ENCODE measurements at regions not wholly inside any gene's neighbourhood (a gene's known extent, or its start where the extent isn't known, plus 50 kb on each side); places are given as distances from the start of the nearest gene placed in this dataset.

DNA sequence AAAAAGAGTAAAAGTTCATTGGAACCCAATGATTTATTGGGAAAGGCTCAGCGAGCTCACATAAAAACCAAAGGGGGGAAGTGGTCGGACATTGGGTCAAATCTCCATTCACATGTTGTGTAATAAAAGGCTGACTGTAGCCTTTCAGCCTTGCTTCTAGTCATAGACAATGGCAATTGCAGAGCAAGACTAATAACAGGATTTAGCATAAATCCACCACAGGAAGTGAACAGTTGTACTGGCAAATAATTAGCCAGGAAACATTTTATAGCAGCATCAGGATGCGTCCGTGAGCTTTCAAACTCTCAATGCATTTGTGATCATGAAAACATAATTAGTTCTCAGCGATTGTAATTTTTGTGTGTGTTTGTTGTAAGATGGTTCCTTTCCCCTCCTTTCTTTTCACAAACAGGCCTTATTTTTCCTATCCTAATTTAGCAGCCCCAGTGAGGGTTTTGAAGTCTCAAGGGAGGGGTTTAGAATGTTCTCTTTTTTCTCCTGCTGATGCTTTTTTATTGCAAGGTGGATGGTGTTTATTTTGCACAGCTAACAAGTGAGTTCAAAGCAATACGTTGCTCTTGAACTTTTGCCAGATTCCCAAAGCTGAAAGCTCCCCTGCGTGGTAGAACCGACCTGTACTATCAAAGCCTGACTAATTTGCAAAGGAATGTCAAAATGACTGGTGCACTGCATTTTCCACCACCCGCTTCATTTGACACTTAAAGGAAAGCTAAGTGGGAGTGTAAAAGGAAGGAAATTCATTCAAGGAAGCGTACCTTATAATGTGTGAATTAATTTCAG is 105.6 kb downstream of the SPRY2 start:
- peak; percentile 17 for DNase-seq

DNA sequence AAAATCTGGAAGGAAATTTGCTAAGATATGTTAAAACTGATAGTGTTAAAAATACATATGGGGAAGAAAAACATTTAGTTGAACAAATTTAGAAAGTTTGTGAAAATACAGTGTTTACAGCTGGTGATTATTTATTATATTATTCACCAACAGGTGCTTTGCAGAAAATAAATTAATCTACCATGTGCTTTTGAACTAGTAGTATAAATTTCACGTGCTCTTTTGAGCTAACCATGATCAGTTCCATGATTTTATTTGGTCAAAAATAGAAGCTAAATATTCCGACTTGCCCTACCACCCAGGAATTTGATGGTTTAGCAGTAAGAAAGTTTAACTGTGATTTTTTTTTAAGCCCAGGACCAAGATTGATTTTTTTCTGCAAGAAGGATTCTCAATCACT is 113.3 kb downstream of the SPRY2 start:
- DNase-seq = no peak

DNA sequence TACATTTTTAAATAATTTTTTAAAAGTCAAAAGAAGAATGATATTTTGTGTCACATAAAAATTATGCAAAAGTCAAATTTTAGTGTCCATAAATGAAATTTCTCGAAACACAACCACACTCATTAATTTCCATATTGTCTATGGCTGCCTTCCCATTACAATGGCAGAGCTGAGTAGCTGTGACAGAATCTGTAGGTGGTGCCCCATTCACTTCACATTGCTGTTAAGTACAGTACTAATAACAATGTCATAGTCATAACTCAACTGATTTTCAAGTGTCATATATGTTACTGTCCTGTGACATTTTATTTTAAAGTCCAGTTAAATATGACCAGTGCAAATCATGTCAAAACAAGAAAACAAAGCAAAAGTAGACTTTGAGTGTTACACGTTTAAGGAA is 114.3 kb downstream of the SPRY2 start:
- DNase-seq = no peak

DNA sequence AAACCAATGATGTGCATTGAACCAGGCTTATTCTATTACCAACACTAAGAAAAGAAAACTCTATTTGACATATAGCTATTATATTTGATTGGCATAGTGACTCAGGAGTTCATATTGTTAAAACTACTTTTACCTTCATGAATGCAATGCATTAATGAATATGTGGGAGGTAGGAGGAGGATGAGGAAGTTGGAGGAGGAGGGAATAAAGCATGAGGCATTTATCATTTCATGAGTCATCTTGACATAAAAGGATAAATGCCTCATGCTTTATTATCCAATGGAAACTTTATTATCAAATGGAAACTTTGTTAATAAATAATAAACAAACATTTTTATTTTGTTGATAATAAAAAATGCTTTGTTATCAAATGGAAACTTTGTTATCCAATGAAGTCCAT is 116.5 kb downstream of the SPRY2 start:
- no peak for DNase-seq

DNA sequence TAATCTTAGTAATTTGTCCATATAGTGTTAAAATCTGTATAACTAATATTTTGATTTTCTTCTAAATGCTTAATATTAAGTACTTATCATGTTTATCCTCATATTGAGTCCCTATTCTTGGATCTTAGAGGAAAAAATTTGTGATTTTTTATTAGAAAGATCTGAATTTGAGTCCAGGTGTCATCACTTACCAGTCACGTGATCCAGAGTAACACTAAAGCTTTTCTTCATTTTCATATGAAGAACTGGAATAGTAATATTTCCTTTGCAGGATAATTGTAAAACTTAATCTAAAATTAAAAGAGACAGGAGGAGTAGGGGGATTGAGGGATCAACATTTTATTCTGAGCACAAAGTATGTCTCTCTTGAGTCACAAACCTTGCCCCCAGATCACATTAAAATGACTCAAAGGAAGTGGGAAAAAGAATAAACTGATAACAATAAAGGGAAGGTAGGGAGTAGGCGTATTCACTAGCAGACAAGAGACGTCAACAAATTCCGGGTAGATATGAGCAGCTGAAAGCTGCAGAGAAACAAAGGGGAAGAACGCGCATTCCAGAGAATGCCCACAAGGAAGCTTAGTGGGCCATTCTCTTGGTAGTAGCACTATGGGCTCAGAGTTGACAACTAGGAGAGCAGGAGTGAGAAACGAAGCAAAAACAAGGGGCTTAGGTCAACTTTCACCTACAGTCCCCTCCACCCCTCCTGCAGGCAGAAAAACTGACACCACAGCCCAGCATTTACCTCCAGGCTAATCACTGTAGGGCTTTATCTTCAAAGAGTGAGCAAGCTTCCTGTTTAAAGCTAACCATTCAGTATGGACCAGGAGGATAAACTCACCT is 123.1 kb downstream of the SPRY2 start:
- DNase-seq = no peak

DNA sequence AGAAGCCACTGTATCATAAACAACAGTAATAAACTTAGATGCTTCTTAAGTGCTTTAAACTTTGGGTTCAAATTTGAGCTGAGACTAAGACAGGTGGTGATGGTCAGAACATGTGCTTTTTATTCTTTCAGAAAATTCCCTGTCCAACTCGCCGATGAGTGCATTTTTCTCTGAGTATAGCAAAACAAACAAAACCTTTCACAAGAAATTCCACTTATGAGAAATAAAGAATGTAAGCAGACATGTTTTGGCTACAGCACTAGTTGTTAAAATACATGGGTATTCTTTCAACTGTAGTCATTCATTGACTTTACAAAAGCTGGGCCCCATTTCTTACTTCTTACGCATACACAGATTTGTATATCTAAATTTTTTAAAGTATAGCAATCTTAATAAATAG is 125.6 kb downstream of the SPRY2 start:
- no peak for DNase-seq

DNA sequence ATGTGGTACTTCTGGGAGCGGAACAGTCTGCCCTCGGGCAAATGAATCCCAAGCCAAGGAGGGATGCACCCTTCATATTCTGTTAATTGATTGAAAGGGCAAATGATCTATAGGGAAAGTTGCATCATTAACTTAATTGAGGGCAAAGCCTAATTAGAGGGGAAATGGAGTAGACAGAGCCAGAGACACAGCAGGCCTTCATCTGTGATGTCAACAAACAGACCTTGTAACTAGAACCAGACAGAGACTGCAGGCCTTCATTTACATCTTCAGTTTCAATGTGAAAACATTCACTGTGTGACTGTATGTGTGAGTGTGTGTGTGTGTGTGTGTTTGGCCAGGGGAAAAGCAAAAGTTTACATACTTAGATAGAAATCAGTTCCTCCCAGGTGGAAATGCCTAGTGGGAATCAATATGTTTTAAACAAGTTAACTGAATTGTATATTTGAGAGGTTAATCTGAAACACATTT is 126.4 kb downstream of the SPRY2 start:
- no peak for DNase-seq

DNA sequence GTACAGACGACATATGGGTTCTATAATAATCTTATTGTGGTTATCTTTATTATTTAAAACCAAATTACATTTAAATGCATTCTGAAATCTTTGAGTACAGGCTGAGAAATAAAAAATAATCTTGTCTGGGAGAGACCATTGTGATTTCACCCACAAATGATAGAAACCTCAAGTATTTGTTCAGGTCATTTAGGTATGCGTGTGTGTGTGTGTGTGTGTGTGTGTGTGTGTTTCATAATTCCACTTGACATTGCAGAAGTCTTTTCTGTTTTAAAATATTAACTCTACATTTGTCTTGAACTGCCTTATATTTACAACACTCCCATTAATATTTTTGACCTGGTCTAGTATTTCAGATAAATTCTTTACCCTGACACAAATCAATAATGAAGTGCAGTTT is 126.9 kb downstream of the SPRY2 start:
- no peak for DNase-seq

DNA sequence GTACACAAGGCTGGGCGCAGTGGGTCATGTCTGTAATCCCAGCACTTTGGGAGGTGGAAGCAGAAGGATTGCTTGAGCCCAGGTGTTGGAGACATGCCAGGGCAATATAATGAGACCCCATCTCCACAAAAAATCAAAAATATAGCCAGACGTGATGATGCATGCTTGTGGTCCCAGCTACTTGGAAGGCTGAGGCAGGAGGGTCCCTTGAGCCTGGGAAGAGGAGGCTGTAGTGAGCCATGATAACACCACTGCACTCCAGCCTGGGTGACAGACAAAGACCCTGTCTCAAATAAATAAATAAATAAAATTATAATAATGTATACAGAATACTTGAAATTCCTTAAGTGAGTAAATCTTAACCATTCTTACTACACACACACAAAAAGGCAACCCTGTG is 127.7 kb downstream of the SPRY2 start:
- no peak for DNase-seq

DNA sequence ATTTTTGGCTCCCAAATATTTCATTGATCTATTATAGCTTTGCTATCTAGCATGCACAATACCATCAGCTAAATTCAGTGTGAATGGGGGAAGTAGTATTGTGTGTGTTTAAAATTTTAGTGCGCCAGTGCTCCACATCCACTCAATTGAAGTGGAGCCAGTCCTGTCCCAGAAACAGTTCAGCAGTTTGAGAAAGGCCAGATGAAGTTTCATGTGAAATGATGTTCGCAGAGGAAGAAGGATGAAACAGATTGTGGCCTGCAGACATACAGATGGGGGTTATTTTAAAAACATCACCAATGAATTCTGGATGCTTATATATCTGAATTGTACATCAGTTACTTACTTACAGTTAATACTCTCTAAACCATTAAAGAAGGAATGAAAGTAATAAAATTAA is 129.4 kb downstream of the SPRY2 start:
- DNase-seq = no peak

DNA sequence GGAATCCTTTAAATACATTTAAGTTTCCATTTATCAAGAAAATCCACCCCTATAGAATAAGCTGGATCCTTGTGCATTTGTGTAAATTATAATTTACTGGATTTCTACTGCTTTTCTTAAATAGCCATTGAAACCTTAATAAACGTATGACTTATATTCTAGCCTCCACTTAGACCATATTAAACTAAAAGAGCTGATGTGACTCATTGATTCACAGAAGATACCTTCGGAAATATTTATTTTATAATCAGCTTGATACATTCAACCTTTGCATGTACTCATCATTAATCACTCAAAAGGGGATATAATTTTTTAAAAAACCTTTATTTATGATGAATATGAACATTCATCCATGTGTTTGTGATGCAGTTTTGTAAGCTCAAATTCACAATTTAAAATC is 136.3 kb downstream of the SPRY2 start:
- no peak for DNase-seq

DNA sequence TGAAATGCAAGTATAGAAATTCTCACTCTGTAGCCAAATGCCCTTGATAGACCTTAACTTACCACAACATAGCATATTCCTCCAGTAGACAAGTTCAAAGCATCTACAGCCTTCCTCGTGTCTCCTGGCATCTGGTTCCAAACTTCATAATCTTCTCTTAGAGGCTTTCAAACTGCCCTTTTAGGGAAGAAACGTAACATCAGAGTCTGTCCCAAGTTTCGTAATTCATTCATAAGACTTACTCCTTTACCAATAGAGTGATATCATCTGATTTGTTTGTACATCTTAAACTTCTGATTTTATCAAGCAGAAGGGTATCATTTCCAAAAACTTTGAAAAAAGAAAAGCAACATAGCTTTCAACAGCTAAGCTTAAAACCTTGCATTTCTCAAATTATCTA is 137.4 kb downstream of the SPRY2 start:
- no peak for DNase-seq

DNA sequence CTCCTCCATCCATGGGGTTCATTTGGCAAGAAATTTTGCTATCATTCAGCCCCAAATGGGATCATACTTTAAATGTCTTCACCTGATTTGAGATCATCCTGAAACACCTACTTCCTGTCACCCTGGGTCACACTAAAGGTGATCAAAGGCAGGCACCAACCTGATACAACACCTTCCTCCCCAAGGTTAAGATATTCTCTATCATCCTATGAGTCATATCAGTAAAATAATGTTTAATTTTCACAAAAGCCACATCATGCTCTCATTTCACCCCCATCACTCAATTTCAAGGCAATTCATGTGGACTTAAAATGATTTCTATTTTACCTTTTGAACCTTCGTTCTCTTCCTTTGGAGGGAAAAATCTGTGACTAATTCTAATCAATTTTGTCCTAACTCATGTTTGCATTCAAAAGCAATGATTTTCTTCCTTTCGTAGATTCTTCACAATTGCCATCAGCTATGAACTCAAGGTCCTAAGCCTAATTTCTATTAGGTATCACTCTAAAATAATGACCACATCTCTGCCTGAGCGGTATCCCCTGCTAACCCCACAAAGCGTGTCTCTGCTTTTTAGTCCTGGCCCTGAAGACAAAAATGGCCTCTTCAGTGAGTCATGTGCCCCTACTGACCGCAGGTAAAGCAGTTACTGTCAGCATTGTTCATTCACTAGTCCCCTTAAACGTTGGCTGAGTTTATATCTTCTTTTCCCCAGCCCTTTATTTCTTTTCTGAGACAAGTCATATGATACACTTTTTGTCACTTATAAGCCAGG is 139.0 kb downstream of the SPRY2 start:
- no peak for DNase-seq

DNA sequence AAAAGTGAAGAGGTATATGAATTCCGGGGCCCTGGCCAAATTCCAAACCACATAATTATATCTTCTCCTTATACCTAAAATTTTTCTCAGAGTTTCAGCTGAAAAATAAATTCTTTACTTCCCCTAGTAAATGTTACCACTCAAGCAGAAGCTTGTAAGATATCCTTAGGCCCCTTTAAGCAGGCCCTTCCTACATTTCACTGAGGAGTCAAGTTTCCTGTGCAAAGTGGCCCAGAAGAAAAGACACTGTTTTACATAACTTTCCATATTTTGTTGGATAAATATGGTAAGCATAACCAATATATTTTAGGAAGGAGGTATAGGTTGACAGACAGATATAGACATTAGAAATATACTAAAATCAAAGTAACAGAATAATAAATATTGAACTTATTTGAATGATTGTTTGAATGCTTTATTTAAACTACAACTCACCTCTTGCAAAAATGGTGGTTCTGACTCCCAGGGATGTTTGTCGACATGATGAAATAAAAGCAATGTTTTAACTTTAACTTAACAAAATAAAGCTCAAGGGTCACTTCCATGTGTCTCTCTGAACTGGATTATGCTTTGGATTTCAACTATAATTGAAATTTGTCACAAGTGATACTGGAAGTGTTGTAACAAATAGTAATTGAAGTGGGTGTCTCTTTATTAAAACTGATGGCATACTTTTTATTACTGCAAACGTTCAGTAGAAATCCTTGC is 141.2 kb downstream of the SPRY2 start:
- no peak for DNase-seq

DNA sequence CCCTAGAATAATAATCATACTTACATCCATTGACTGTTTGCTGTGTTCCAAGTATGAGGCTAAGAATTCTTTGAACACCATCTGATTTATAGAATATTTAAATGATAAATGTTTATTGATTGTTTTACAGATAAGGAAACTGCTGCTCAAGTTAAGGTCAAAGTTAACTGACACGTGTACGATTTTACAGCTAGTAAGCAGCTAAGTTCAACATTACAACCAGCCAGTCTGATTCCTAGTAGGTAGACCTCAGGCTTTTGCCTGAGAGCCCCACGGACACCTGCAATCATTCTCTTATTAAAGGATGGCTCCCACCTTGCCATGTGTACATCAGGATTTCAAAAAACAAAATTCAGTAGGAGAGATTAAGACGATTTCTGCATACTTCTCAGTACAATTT is 141.9 kb downstream of the SPRY2 start:
- no peak for DNase-seq

DNA sequence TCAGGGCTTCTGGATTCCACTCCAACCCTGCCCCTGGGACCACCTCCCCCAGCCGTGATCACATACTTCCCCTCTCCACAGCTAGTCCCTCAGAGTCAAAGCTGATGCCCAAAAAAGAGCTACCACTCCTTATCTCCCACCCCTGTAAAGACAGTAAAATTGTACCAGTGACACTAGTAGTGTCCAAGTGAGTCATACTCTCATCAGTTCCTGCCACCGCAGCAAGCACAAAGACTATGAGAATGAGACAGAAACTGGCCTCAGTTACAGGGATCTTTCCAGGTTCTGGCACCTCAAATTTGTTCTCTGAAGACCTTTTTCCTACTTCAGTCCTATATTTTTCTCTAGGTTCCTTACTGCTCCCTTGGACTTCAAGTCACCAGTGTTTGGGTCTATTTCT is 144.2 kb downstream of the SPRY2 start:
- DNase-seq = no peak

DNA sequence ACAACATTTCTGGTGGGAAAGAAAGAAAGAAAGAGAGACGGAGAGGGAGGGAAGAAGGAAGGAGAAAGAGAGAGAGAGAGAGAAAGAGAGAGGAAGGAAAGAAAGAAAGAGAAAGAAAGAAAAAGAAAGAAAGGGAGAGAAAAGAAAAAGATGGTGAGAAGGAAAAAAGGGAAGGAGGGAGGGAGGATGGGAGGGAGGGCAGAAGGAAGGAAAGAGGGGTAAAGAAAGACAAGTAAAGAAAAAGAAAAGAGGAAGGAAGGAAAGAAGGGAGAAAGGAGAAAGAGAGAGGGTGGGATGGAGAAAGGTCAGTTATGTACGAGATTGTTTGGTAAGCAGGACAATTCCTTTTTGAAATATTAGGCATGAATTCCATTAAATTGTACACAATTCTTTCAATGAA is 145.3 kb downstream of the SPRY2 start:
- DNase-seq = no peak

DNA sequence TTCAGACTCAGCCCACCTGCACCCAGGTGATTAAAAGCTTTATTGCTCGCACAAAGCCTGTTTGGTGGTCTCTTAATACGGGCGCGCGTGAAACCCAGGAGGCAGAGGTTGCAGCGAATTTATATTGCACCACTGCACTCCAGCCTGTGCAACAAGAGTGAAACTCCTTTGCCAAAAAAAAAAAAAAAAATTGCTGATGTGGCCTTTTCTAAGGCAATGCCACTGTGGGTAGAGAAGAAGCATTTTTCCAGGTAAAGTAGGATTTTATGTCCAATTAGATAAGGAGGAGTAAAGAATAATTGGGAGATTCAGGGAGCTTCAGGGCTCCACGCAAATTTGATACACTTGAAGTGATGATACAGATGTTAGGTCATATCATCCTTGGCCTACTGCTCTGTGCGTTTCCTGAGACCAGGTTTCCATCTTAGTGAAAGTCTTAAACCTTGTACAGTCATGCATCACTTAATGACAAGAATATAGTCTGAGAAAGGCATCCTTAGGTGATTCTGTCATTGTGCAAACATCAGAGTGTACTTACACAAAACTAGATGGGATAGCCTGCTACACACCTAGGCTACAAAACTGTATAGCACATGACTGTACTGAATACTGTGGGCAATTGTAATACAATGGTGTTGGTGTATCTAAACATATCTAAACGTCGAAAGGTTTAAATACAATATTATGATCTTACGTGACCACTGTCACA is 150.9 kb downstream of the SPRY2 start:
- no peak for DNase-seq

DNA sequence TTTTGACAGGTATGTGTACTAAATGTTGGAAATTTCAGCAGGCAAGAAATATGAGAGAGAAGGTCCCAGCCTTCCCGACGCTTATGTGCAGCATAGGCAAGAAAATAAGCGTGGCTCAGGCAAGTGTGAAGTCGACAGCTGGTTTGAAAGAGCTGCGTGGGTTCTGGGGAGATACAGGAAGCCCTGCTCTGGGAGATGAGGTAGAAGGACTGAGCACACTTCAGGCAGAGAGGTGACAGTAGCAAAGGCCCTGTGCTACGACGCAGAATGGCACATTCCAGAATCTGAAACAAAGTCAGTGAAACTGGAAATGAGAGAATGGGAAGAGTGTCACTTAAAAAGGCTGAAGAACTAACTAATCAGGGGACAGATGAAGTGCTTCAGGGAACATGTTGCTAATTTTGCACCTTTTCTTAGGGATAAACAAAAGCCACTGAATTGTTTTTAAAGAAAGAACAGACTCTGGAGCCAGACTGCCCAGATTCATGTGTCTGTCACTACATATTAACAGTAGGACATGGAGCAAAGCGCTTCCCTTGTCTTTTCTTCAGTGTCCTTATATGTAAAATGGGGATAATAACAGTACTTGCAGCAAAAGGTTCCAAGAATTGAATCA is 160.1 kb downstream of the SPRY2 start:
- no peak for DNase-seq

DNA sequence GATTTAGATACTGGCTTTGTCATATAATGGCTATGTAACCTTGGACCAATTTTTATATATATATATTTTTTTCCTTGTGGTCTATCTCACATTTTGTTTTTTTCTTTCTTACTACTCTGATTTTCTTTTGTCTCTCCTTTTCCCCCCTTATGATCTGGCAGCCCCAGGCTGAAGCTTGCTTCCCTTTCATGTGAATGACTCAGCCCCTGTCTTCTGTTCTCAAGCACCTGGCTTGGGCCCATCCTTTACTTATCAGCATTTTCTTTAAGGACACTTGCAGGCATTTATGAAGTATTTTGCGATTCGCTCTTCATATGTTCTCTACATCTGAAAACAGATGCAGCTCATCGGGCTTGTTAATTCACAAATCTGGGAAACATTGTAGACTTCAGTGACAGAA is 163.6 kb downstream of the SPRY2 start:
- no peak for DNase-seq

DNA sequence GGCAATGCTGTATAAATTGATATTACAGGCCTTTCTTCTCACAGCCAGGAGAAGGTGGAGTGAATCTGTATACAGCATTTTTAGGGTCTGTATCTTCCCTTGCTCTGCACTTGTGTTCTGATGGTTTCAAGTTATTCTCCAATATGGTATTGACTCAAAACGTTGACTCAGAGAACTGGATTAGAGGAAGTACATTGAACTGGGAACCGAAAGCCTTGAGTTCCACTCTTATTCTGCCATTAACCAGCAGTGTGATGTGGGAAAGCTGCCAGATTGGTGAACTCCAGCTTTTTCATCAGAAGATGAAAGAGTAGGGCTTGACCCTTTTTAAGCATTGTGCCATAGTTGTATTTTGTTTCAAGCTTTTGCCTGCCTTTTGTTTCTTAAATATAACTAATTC is 167.7 kb downstream of the SPRY2 start:
- DNase-seq = no peak

DNA sequence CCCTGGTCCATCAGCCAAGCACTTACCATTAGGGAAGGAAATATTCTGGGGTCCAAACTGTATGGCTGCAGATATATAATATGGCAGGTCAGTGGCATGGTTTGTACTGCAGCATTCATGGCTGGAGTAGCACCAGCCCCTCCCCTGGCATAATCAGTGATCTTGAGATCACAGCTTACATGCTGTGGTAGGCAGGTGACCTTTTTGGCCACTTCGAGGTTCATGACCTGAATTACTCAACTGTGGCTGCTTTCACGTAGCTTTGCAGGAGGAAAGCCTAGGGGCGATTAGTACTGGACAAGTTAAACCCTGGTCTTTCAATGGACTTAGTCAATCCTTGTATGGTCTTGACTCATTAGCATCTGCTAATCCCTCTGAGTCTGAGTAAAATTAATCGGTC is 169.8 kb downstream of the SPRY2 start:
- DNase-seq = no peak

Data from hematopoietic multipotent progenitor cell treated with erythropoietin and hydrocortisone succinate and interleukin-3 and kit ligand, for 6 days (in vitro differentiated cells).